HK-2 (cell line): ENCODE measurements at regions not wholly inside any gene's neighbourhood (a gene's known extent, or its start where the extent isn't known, plus 50 kb on each side); places are given as distances from the start of the nearest gene placed in this dataset.

ENCODE experiments used
- DNase-seq: peaks from one replicate; pipeline ENCODE4 v3.0.0-alpha.2; 2018; ENCODE audit not compliant: unreplicated experiment

GRCh38 chr14:27371868-27372267, 774.0 kb upstream of the NOVA1 start:
- no peak for DNase-seq

GRCh38 chr14:27372771-27373170, 774.9 kb upstream of the NOVA1 start:
- no peak for DNase-seq

GRCh38 chr14:27384124-27384523, 786.3 kb upstream of the NOVA1 start:
- no peak for DNase-seq

GRCh38 chr14:27386391-27386790, 788.6 kb upstream of the NOVA1 start:
- no peak for DNase-seq

GRCh38 chr14:27387463-27387862, 789.6 kb upstream of the NOVA1 start:
- no peak for DNase-seq

- DNase-seq = no peak
Measured at GRCh38 chr14:27389402-27389801, 791.6 kb upstream of the NOVA1 start.

- no peak for DNase-seq
Measured at GRCh38 chr14:27390155-27390554, 792.3 kb upstream of the NOVA1 start.

- DNase-seq = no peak
Measured at GRCh38 chr14:27391331-27391730, 793.5 kb upstream of the NOVA1 start.

- no peak for DNase-seq
Measured at GRCh38 chr14:27392153-27392552, 794.3 kb upstream of the NOVA1 start.

- DNase-seq = no peak
Measured at GRCh38 chr14:27409944-27410343, 812.1 kb upstream of the NOVA1 start.

GRCh38 chr14:27410981-27411380, 813.1 kb upstream of the NOVA1 start:
- no peak for DNase-seq

- DNase-seq = peak; percentile 20
Measured at GRCh38 chr14:27427796-27428195, 830.0 kb upstream of the NOVA1 start.

- DNase-seq = no peak
Measured at GRCh38 chr14:27435923-27436670, 838.3 kb upstream of the NOVA1 start.

GRCh38 chr14:27484633-27485032, 886.8 kb upstream of the NOVA1 start:
- no peak for DNase-seq

GRCh38 chr14:27485193-27485592, 887.4 kb upstream of the NOVA1 start:
- DNase-seq = no peak

- DNase-seq = no peak
Measured at GRCh38 chr14:27506272-27506671, 908.4 kb upstream of the NOVA1 start.

- no peak for DNase-seq
Measured at GRCh38 chr14:27528328-27528727, 930.5 kb upstream of the NOVA1 start.

- no peak for DNase-seq
Measured at GRCh38 chr14:27536748-27537147, 938.9 kb upstream of the NOVA1 start.

- no peak for DNase-seq
Measured at GRCh38 chr14:27546111-27546510, 948.3 kb upstream of the NOVA1 start.

GRCh38 chr14:27553790-27554189, 956.0 kb upstream of the NOVA1 start:
- DNase-seq = no peak

- no peak for DNase-seq
Measured at GRCh38 chr14:27557445-27557844, 959.6 kb upstream of the NOVA1 start.

- no peak for DNase-seq
Measured at GRCh38 chr14:27559848-27560247, 962.0 kb upstream of the NOVA1 start.

GRCh38 chr14:27566843-27567382, 969.1 kb upstream of the NOVA1 start:
- no peak for DNase-seq

GRCh38 chr14:27573018-27573417, 975.2 kb upstream of the NOVA1 start:
- DNase-seq = no peak
